ENCODE measurements at regions not wholly inside any gene's neighbourhood (a gene's known extent, or its start where the extent isn't known, plus 50 kb on each side); places are given as distances from the start of the nearest gene placed in this dataset.
"Not testable (repeated sequence)": the region's sequence is repeated elsewhere in the genome, so short reads cannot be mapped to it uniquely, and the experiment has no call there.

- Histone ChIP-seq H3K4me1 (ENCODE audit: insufficient read depth, low read length) (no peaks in the 10 kb centered on the region), H3K9me3 (ENCODE audit: insufficient read depth, low read length, severe bottlenecking) (no peaks in the 10 kb centered on the region), H3K27ac (ENCODE audit: low read length) (no peak overlapping the region), H3K4me2 (ENCODE audit: insufficient read depth, low read length) (no peak overlapping the region), H4K20me1 (ENCODE audit: insufficient read depth, low read length) (no peaks in the 10 kb centered on the region), H3K4me3 (ENCODE audit: low read depth in 1 of 2, low read length in 2 of 2) (no peak overlapping the region), H3K27me3 (ENCODE audit: insufficient read depth, low read length, poor library complexity) (no peaks in the 10 kb centered on the region), H3K36me3 (ENCODE audit: insufficient read depth, low read length) (no peaks in the 10 kb centered on the region), H2AFZ (ENCODE audit: low read depth, low read length) (no peak overlapping the region), H3K9ac (ENCODE audit: low read depth, low read length) (no peak overlapping the region), H3K79me2 (ENCODE audit: insufficient read depth, low read length) (no peaks in the 10 kb centered on the region)
- ATAC-seq (ENCODE audit: insufficient read depth, low read depth) (no peak), DNase-seq (no peak)
- TF ChIP-seq CTCF (IDR thresholded peaks at IDR 0.05; ENCODE audit: borderline replicate concordance, extremely low read depth, low read length, poor library complexity, severe bottlenecking) = peak; percentile 14
- no peak for TF ChIP-seq EZH2 (IDR thresholded peaks at IDR 0.05; ENCODE audit: borderline replicate concordance, low read depth, low read length, severe bottlenecking)
Observed at GRCh38 chr4:151489462-151490203, 80.7 kb downstream of the FHIP1A start.

- H3K4me3 ChIP-seq (ENCODE audit: low read depth in 1 of 2, low read length in 2 of 2); H3K9ac ChIP-seq (ENCODE audit: low read depth, low read length); H3K36me3 ChIP-seq (ENCODE audit: insufficient read depth, low read length); ATAC-seq (ENCODE audit: insufficient read depth, low read depth); H3K9me3 ChIP-seq (ENCODE audit: insufficient read depth, low read length, severe bottlenecking); H3K4me2 ChIP-seq (ENCODE audit: insufficient read depth, low read length); DNase-seq; H3K79me2 ChIP-seq (ENCODE audit: insufficient read depth, low read length); H3K27me3 ChIP-seq (ENCODE audit: insufficient read depth, low read length, poor library complexity); H3K27ac ChIP-seq (ENCODE audit: low read length); H3K4me1 ChIP-seq (ENCODE audit: insufficient read depth, low read length); H2AFZ ChIP-seq (ENCODE audit: low read depth, low read length); H4K20me1 ChIP-seq (ENCODE audit: insufficient read depth, low read length): not testable (repeated sequence)
Observed at GRCh38 chr4:151495612-151496011, 86.6 kb downstream of the FHIP1A start.

GRCh38 chr4:151511548-151511947, 102.6 kb downstream of the FHIP1A start:
- H3K27me3 ChIP-seq (ENCODE audit: insufficient read depth, low read length, poor library complexity); H3K4me2 ChIP-seq (ENCODE audit: insufficient read depth, low read length); H3K79me2 ChIP-seq (ENCODE audit: insufficient read depth, low read length); H2AFZ ChIP-seq (ENCODE audit: low read depth, low read length); H3K9ac ChIP-seq (ENCODE audit: low read depth, low read length); H3K4me1 ChIP-seq (ENCODE audit: insufficient read depth, low read length); H3K27ac ChIP-seq (ENCODE audit: low read length); H3K4me3 ChIP-seq (ENCODE audit: low read depth in 1 of 2, low read length in 2 of 2); H3K36me3 ChIP-seq (ENCODE audit: insufficient read depth, low read length); H4K20me1 ChIP-seq (ENCODE audit: insufficient read depth, low read length); ATAC-seq (ENCODE audit: insufficient read depth, low read depth); H3K9me3 ChIP-seq (ENCODE audit: insufficient read depth, low read length, severe bottlenecking): not testable (repeated sequence)
- peak; percentile 46 for DNase-seq

DNA sequence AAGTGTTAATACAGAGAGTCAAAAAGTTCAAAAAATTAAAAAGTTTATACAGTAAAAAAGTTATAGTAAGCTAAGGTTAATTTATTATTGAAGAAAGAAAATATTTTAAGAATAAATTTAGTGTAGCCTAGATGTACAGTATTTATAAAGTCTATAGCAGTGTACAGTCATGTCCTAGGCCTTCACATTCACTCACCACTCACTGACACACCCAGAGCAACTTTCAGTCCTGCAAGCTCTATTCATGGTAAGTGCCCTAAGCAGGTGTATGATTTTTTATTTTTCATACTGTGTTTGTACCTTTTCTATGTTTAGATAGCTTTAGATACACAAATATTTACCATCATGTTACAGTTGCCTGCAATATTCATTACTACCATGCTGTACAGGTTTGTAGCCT, 108.9 kb downstream of the FHIP1A start:
- H3K4me3 ChIP-seq (ENCODE audit: low read depth in 1 of 2, low read length in 2 of 2) = no peak overlapping the region
- DNase-seq = no peak
- ATAC-seq (ENCODE audit: insufficient read depth, low read depth) = no peak
- no peaks in the 10 kb centered on the region for H3K27me3 ChIP-seq (ENCODE audit: insufficient read depth, low read length, poor library complexity)
- no peaks in the 10 kb centered on the region for H3K36me3 ChIP-seq (ENCODE audit: insufficient read depth, low read length)
- no peaks in the 10 kb centered on the region for H3K79me2 ChIP-seq (ENCODE audit: insufficient read depth, low read length)
- peaks cover 2% of the 10 kb centered on the region for H3K4me1 ChIP-seq (ENCODE audit: insufficient read depth, low read length)
- no peaks in the 10 kb centered on the region for H3K9me3 ChIP-seq (ENCODE audit: insufficient read depth, low read length, severe bottlenecking)
- H3K9ac ChIP-seq (ENCODE audit: low read depth, low read length) = no peak overlapping the region
- H3K27ac ChIP-seq (ENCODE audit: low read length) = no peak overlapping the region
- H4K20me1 ChIP-seq (ENCODE audit: insufficient read depth, low read length) = no peaks in the 10 kb centered on the region
- no peak overlapping the region for H3K4me2 ChIP-seq (ENCODE audit: insufficient read depth, low read length)
- no peak for TF ChIP-seq CTCF (IDR thresholded peaks at IDR 0.05; ENCODE audit: borderline replicate concordance, extremely low read depth, low read length, poor library complexity, severe bottlenecking)
- H2AFZ ChIP-seq (ENCODE audit: low read depth, low read length) = no peak overlapping the region
